SU-DHL-6 (cell line): ENCODE measurements at regions not wholly inside any gene's neighbourhood (a gene's known extent, or its start where the extent isn't known, plus 50 kb on each side); places are given as distances from the start of the nearest gene placed in this dataset.

Source experiments
- H2AFZ ChIP-seq: fragments of 200-600 bp; sonication (generic); 2 replicates; pipeline ENCODE4 v1.6.1; 2014; ENCODE audit warnings: low read depth, mild to moderate bottlenecking, moderate library complexity, mixed read lengths, antibody characterized with exemption, low read length; ENCODE audit not compliant: severe bottlenecking
- H3F3A ChIP-seq: fragments of 200-600 bp; shearing (Covaris generic); 2 replicates; pipeline ENCODE4 v1.6.0; 2016; ENCODE audit warnings: antibody characterized with exemption, mild to moderate bottlenecking; ENCODE audit not compliant: insufficient read depth
- H3K27ac ChIP-seq: fragments of 200-600 bp; sonication (generic); 2 replicates; pipeline ENCODE4 v1.5.1; 2016; ENCODE audit warnings: low read depth, mild to moderate bottlenecking, low read length, moderate library complexity, mixed read lengths
- H3K27me3 ChIP-seq: fragments of 200-600 bp; sonication (generic), shearing (Covaris generic); 2 replicates; pipeline ENCODE4 v1.6.0; 2014; ENCODE audit warnings: mild to moderate bottlenecking, low read length
- H3K36me3 ChIP-seq: fragments of 200-600 bp; sonication (generic); 2 replicates; pipeline ENCODE4 v1.6.1; 2014; ENCODE audit warnings: mild to moderate bottlenecking, low read length, mixed read lengths
- H3K4me2 ChIP-seq: fragments of 300-600, 200-600 bp; shearing (Covaris generic), sonication (generic); 2 replicates; pipeline ENCODE4 v1.6.0; 2014; ENCODE audit warnings: low read length, low read depth, mild to moderate bottlenecking; ENCODE audit not compliant: poor library complexity, severe bottlenecking
- H3K4me3 ChIP-seq: fragments of 200-600 bp; sonication (generic); 2 replicates; pipeline ENCODE4 v1.5.1; 2014; ENCODE audit warnings: antibody characterized with exemption, low read length, mild to moderate bottlenecking, mixed read lengths; ENCODE audit not compliant: insufficient read depth, poor library complexity, severe bottlenecking
- H3K79me2 ChIP-seq: fragments of 200-600 bp; sonication (generic); 2 replicates; pipeline ENCODE4 v1.6.1; 2014; ENCODE audit warnings: mild to moderate bottlenecking, low read length, moderate library complexity; ENCODE audit not compliant: insufficient read depth
- H3K9ac ChIP-seq: fragments of 200-600 bp; sonication (generic); 2 replicates; pipeline ENCODE4 v1.7.0; 2014; ENCODE audit warnings: mild to moderate bottlenecking, low read length
- H3K9me2 ChIP-seq: fragments of 200-600 bp; sonication (generic); replicated peaks from 2 replicates; pipeline ENCODE4 v1.6.1; 2014; ENCODE audit warnings: low read length; ENCODE audit not compliant: insufficient read depth
- H3K9me3 ChIP-seq: fragments of 200-600 bp; sonication (generic); 2 replicates; pipeline ENCODE4 v1.6.1; 2014; ENCODE audit warnings: low read length, mixed read lengths; ENCODE audit not compliant: insufficient read depth
- H4K20me1 ChIP-seq: fragments of 200-600 bp; sonication (generic); 2 replicates; pipeline ENCODE4 v1.6.1; 2014; ENCODE audit warnings: low read depth, mild to moderate bottlenecking, antibody characterized with exemption, low read length, moderate library complexity, mixed read lengths
- EZH2phosphoT487 ChIP-seq: fragments of 200-600 bp; sonication (generic), shearing (Covaris generic); conservative IDR thresholded peaks from 2 replicates; pipeline ENCODE4 v1.6.1; 2018; ENCODE audit warnings: mild to moderate bottlenecking, antibody characterized with exemption, low read length, moderate library complexity, mixed read lengths
- TF ChIP-seq, protein P1 (sequence below): fragments of 200-600 bp; sonication (generic); IDR thresholded peaks from one replicate; pipeline ENCODE4 v1.5.1; 2017; ENCODE audit warnings: antibody characterized with exemption, mild to moderate bottlenecking, low read length, moderate library complexity; ENCODE audit not compliant: insufficient read depth, poor library complexity, severe bottlenecking

- no peak overlapping the region for H3K4me2 ChIP-seq
- no peak overlapping the region for H2AFZ ChIP-seq
- H3K27ac ChIP-seq = no peak overlapping the region
- no peaks in the 10 kb centered on the region for H3K79me2 ChIP-seq
- H3K36me3 ChIP-seq = no peaks in the 10 kb centered on the region
- no peaks in the 10 kb centered on the region for H3F3A ChIP-seq
- H3K9ac ChIP-seq = no peak overlapping the region
- no peak overlapping the region for H3K4me3 ChIP-seq
- H3K9me2 ChIP-seq = no peaks in the 10 kb centered on the region
- TF ChIP-seq, protein P1, sequence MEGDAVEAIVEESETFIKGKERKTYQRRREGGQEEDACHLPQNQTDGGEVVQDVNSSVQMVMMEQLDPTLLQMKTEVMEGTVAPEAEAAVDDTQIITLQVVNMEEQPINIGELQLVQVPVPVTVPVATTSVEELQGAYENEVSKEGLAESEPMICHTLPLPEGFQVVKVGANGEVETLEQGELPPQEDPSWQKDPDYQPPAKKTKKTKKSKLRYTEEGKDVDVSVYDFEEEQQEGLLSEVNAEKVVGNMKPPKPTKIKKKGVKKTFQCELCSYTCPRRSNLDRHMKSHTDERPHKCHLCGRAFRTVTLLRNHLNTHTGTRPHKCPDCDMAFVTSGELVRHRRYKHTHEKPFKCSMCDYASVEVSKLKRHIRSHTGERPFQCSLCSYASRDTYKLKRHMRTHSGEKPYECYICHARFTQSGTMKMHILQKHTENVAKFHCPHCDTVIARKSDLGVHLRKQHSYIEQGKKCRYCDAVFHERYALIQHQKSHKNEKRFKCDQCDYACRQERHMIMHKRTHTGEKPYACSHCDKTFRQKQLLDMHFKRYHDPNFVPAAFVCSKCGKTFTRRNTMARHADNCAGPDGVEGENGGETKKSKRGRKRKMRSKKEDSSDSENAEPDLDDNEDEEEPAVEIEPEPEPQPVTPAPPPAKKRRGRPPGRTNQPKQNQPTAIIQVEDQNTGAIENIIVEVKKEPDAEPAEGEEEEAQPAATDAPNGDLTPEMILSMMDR = no peak
- no peak for TF ChIP-seq EZH2phosphoT487
- no peaks in the 10 kb centered on the region for H4K20me1 ChIP-seq
- H3K9me3 ChIP-seq = no peaks in the 10 kb centered on the region
- no peaks in the 10 kb centered on the region for H3K27me3 ChIP-seq
Observed at GRCh38 chr13:73129023-73129422, 70.2 kb downstream of the KLF5 start.
